Activated naive CD4-positive, alpha-beta T cell treated with anti-CD3 and anti-CD28 coated beads, Interleukin-2, amount 50 U/mL, for 16 hours (primary cell): ENCODE measurements at regions not wholly inside any gene's neighbourhood (a gene's known extent, or its start where the extent isn't known, plus 50 kb on each side); places are given as distances from the start of the nearest gene placed in this dataset.
"Not testable (repeated sequence)": the region's sequence is repeated elsewhere in the genome, so short reads cannot be mapped to it uniquely, and the experiment has no call there.

Source experiments
- DNase-seq: peaks from one replicate; pipeline ENCODE4 v3.0.0-alpha.2; 2020

- DNase-seq: no peak
Observed at GRCh38 chr10:4254101-4254994, 469.3 kb upstream of the KLF6 start.

- DNase-seq: no peak
Observed at GRCh38 chr10:4252701-4253100, 467.7 kb upstream of the KLF6 start.

- DNase-seq: no peak
Observed at GRCh38 chr10:4250587-4250887, 465.5 kb upstream of the KLF6 start.

- DNase-seq: no peak
Observed at GRCh38 chr10:4249841-4250586, 465.0 kb upstream of the KLF6 start.

- DNase-seq: no peak
Observed at GRCh38 chr10:4247379-4247778, 462.4 kb upstream of the KLF6 start.

GRCh38 chr10:4246881-4247358 is 461.9 kb upstream of the KLF6 start:
- DNase-seq: no peak

GRCh38 chr10:4243651-4244050 is 458.6 kb upstream of the KLF6 start:
- DNase-seq: no peak

- no peak for DNase-seq
Observed at GRCh38 chr10:4243169-4243568, 458.2 kb upstream of the KLF6 start.

GRCh38 chr10:4242561-4243035 is 457.6 kb upstream of the KLF6 start:
- no peak for DNase-seq

- no peak for DNase-seq
Observed at GRCh38 chr10:4241724-4242345, 456.8 kb upstream of the KLF6 start.

- no peak for DNase-seq
Observed at GRCh38 chr10:4240608-4241197, 455.7 kb upstream of the KLF6 start.

- DNase-seq: no peak
Observed at GRCh38 chr10:4239186-4239585, 454.2 kb upstream of the KLF6 start.

- DNase-seq: not testable (repeated sequence)
Observed at GRCh38 chr10:4236905-4237304, 451.9 kb upstream of the KLF6 start.

GRCh38 chr10:4234661-4235060 is 449.7 kb upstream of the KLF6 start:
- no peak for DNase-seq

GRCh38 chr10:4231439-4231838 is 446.4 kb upstream of the KLF6 start:
- DNase-seq: no peak

- DNase-seq: no peak
Observed at GRCh38 chr10:4230036-4230435, 445.0 kb upstream of the KLF6 start.

GRCh38 chr10:4229106-4229505 is 444.1 kb upstream of the KLF6 start:
- DNase-seq: no peak

GRCh38 chr10:4227586-4227985 is 442.6 kb upstream of the KLF6 start:
- DNase-seq: no peak

- DNase-seq: no peak
Observed at GRCh38 chr10:4226941-4227540, 442.0 kb upstream of the KLF6 start.

- no peak for DNase-seq
Observed at GRCh38 chr10:4224178-4224577, 439.2 kb upstream of the KLF6 start.

GRCh38 chr10:4221310-4221709 is 436.3 kb upstream of the KLF6 start:
- DNase-seq: not testable (repeated sequence)

- no peak for DNase-seq
Observed at GRCh38 chr10:4219901-4220300, 434.9 kb upstream of the KLF6 start.

GRCh38 chr10:4217653-4218052 is 432.6 kb upstream of the KLF6 start:
- no peak for DNase-seq
